SH-SY5Y (cell line): ENCODE measurements at regions not wholly inside any gene's neighbourhood (a gene's known extent, or its start where the extent isn't known, plus 50 kb on each side); places are given as distances from the start of the nearest gene placed in this dataset.

Experiments
- GATA2 ChIP-seq: IDR thresholded peaks from 2 replicates; pipeline ENCODE4 v1.6.1; 2011; ENCODE audit warnings: mild to moderate bottlenecking, low read depth, low read length
- GATA3 ChIP-seq: IDR thresholded peaks from 2 replicates; pipeline ENCODE4 v1.6.1; 2011; ENCODE audit warnings: low read depth, mild to moderate bottlenecking, low read length, moderate library complexity

- no peak for TF ChIP-seq GATA2
- TF ChIP-seq GATA3 = no peak
Observed at GRCh38 chr15:62610265-62610869, 432.2 kb upstream of the TPM1 start.
